HG03457 (cell line): ENCODE measurements at regions not wholly inside any gene's neighbourhood (a gene's known extent, or its start where the extent isn't known, plus 50 kb on each side); places are given as distances from the start of the nearest gene placed in this dataset.
"Not testable (repeated sequence)": the region's sequence is repeated elsewhere in the genome, so short reads cannot be mapped to it uniquely, and the experiment has no call there.

Source experiments
- ATAC-seq: cut with Tn5 transposase; IDR thresholded peaks from one replicate; pipeline ENCODE4 v1.9.1; 2021; ENCODE audit warnings: moderate number of reproducible peaks; ENCODE audit not compliant: unreplicated experiment

GRCh38 chr17:71055128-71055527 lies 885.8 kb downstream of the KCNJ2 start:
- no peak for ATAC-seq

GRCh38 chr17:71057448-71057847 lies 888.1 kb downstream of the KCNJ2 start:
- ATAC-seq, result no peak

GRCh38 chr17:71057938-71058337 lies 888.6 kb downstream of the KCNJ2 start:
- no peak for ATAC-seq

- ATAC-seq, result no peak
These were observed 893.8 kb downstream of the KCNJ2 start for GRCh38 chr17:71063127-71063526.

- no peak for ATAC-seq
These were observed 894.2 kb downstream of the KCNJ2 start for GRCh38 chr17:71063559-71063958.

- no peak for ATAC-seq
These were observed 898.5 kb downstream of the KCNJ2 start for GRCh38 chr17:71067669-71068407.

GRCh38 chr17:71068408-71068750 lies 899.0 kb downstream of the KCNJ2 start:
- no peak for ATAC-seq

- ATAC-seq, result no peak
These were observed 901.7 kb downstream of the KCNJ2 start for GRCh38 chr17:71071041-71071440.

GRCh38 chr17:71071837-71072236 lies 902.5 kb downstream of the KCNJ2 start:
- no peak for ATAC-seq

GRCh38 chr17:71080937-71081336 lies 911.6 kb downstream of the KCNJ2 start:
- ATAC-seq, result no peak

GRCh38 chr17:71081666-71082065 lies 912.3 kb downstream of the KCNJ2 start:
- no peak for ATAC-seq

GRCh38 chr17:71084219-71084618 lies 914.9 kb downstream of the KCNJ2 start:
- ATAC-seq, result no peak

GRCh38 chr17:71084838-71085237 lies 915.5 kb downstream of the KCNJ2 start:
- no peak for ATAC-seq

GRCh38 chr17:71085238-71086033 lies 916.1 kb downstream of the KCNJ2 start:
- no peak for ATAC-seq

- no peak for ATAC-seq
These were observed 920.1 kb downstream of the KCNJ2 start for GRCh38 chr17:71089431-71089830.

GRCh38 chr17:71098071-71098470 lies 928.7 kb downstream of the KCNJ2 start:
- no peak for ATAC-seq

GRCh38 chr17:71099003-71099714 lies 929.8 kb downstream of the KCNJ2 start:
- no peak for ATAC-seq

GRCh38 chr17:71102777-71103176 lies 933.4 kb downstream of the KCNJ2 start:
- ATAC-seq, result no peak

GRCh38 chr17:71104225-71104624 lies 934.9 kb downstream of the KCNJ2 start:
- ATAC-seq, result no peak

GRCh38 chr17:71106056-71106455 lies 936.7 kb downstream of the KCNJ2 start:
- not testable (repeated sequence) for ATAC-seq

GRCh38 chr17:71107136-71107535 lies 937.8 kb downstream of the KCNJ2 start:
- no peak for ATAC-seq

GRCh38 chr17:71109697-71110096 lies 940.4 kb downstream of the KCNJ2 start:
- no peak for ATAC-seq
